AG10803 (cell line): ENCODE measurements at regions not wholly inside any gene's neighbourhood (a gene's known extent, or its start where the extent isn't known, plus 50 kb on each side); places are given as distances from the start of the nearest gene placed in this dataset.

Source experiments
- DNase-seq: peaks from one replicate; pipeline ENCODE4 v3.0.0; 2010; ENCODE audit warnings: low read depth
- H3K4me3 ChIP-seq: 2 replicates; pipeline ENCODE4 v1.5.1; 2011; ENCODE audit warnings: mild to moderate bottlenecking, low read length, control low read depth
- CTCF ChIP-seq: conservative IDR thresholded peaks from 2 replicates; pipeline ENCODE4 v1.5.1; 2011; ENCODE audit warnings: mild to moderate bottlenecking, low read length, control low read depth, inconsistent platforms

- no peak for DNase-seq
- H3K4me3 ChIP-seq, result no peak overlapping the region
- TF ChIP-seq CTCF, result no peak
These were observed 223.8 kb downstream of the KLF13 start for GRCh38 chr15:31550211-31550977.

- TF ChIP-seq CTCF, result no peak
- DNase-seq, result no peak
These were observed 224.7 kb downstream of the KLF13 start for GRCh38 chr15:31551323-31551722.

GRCh38 chr15:31552482-31553099 lies 226.0 kb downstream of the KLF13 start:
- TF ChIP-seq CTCF, result no peak
- no peak for DNase-seq
- no peak overlapping the region for H3K4me3 ChIP-seq

More at GRCh38 chr15:31551323-31551722, 224.7 kb downstream of the KLF13 start:
- H3K4me3 ChIP-seq, result no peak overlapping the region

- no peak overlapping the region for H3K4me3 ChIP-seq
- peak; percentile 92 for DNase-seq
- TF ChIP-seq CTCF, result no peak
These were observed 227.6 kb downstream of the KLF13 start for GRCh38 chr15:31554261-31554660.

- no peak for DNase-seq
- TF ChIP-seq CTCF, result no peak
- H3K4me3 ChIP-seq, result no peak overlapping the region
These were observed 228.4 kb downstream of the KLF13 start for GRCh38 chr15:31555022-31555421.

GRCh38 chr15:31556494-31557150 lies 230.0 kb downstream of the KLF13 start:
- H3K4me3 ChIP-seq, result no peak overlapping the region
- no peak for DNase-seq
- TF ChIP-seq CTCF, result no peak
